Natural killer cell (primary cell): ENCODE measurements at regions not wholly inside any gene's neighbourhood (a gene's known extent, or its start where the extent isn't known, plus 50 kb on each side); places are given as distances from the start of the nearest gene placed in this dataset.

ENCODE experiments used
- ATAC-seq, 3 donors: fragments of 150-1000 bp in 2 of 3; fragments of 200-7000 bp in 1 of 3; cut with Tn5 transposase; 1 replicate in 1 of 3; 2 replicates in 2 of 3; pipeline ENCODE4 v1.10.0; 2021; ENCODE audit warnings: mild to moderate bottlenecking in 2 of 3, moderate library complexity in 2 of 3
- DNase-seq, 2 donors: peaks; one replicate each; pipeline versions ENCODE4 v3.0.0 to v3.0.0-alpha.2; 2013 to 2021; ENCODE audit warnings: mixed read lengths in 1 of 2
- H3K27ac ChIP-seq: one replicate; pipeline ENCODE4 v1.5.1; 2013; ENCODE audit warnings: mild to moderate bottlenecking, low read length
- H3K27me3 ChIP-seq: one replicate; pipeline ENCODE4 v1.6.1; 2013; ENCODE audit warnings: low read length; ENCODE audit not compliant: control insufficient read depth, insufficient read depth
- H3K36me3 ChIP-seq: one replicate; pipeline ENCODE4 v1.6.1; 2013; ENCODE audit warnings: low read length; ENCODE audit not compliant: control insufficient read depth, insufficient read depth
- H3K4me1 ChIP-seq: one replicate; pipeline ENCODE4 v1.6.1; 2013; ENCODE audit warnings: low read length; ENCODE audit not compliant: control insufficient read depth, insufficient read depth
- H3K4me3 ChIP-seq: one replicate; pipeline ENCODE4 v1.5.1; 2013; ENCODE audit warnings: low read length
- H3K9me3 ChIP-seq: one replicate; pipeline ENCODE4 v1.6.1; 2013; ENCODE audit warnings: low read length; ENCODE audit not compliant: control insufficient read depth, insufficient read depth
- H3K27ac Mint-ChIP-seq, 2 donors: one replicate each; pipeline ENCODE4 v1.8.0; 2022; ENCODE audit warnings: mild to moderate bottlenecking in 2 of 2, mixed read lengths in 2 of 2, moderate library complexity in 1 of 2
- H3K27me3 Mint-ChIP-seq, 2 donors: one replicate each; pipeline ENCODE4 v1.8.0; 2022; ENCODE audit warnings: low read depth in 2 of 2, mixed read lengths in 2 of 2
- H3K36me3 Mint-ChIP-seq: one replicate; pipeline ENCODE4 v1.8.0; 2022; ENCODE audit warnings: mixed read lengths
- H3K4me1 Mint-ChIP-seq, 2 donors: one replicate each; pipeline ENCODE4 v1.8.0; 2022; ENCODE audit warnings: mixed read lengths in 2 of 2
- H3K4me3 Mint-ChIP-seq: one replicate; pipeline ENCODE4 v1.8.0; 2022; ENCODE audit warnings: mild to moderate bottlenecking, moderate library complexity, mixed read lengths
- H3K9me3 Mint-ChIP-seq, 2 donors: one replicate each; pipeline ENCODE4 v1.8.0; 2022; ENCODE audit warnings: mixed read lengths in 2 of 2
- WGBS: methylation state at CpG from one replicate; pipeline ENCODE4 v1.1.7; 2013; ENCODE audit warnings: missing lambda C conversion rate; ENCODE audit not compliant: insufficient coverage; 5-methylcytosine and 5-hydroxymethylcytosine counted together
- intact Hi-C: fragments of 100-400 bp; cut with micrococcal nuclease; formaldehyde crosslinking; loops from one replicate; pipeline ENCODE4 v1.14.2; 2022
- TF ChIP-seq, protein P1 (sequence below): fragments of 200-600 bp; IDR thresholded peaks from one replicate; pipeline ENCODE4 v1.8.0; 2022; ENCODE audit warnings: antibody characterized with exemption

DNA sequence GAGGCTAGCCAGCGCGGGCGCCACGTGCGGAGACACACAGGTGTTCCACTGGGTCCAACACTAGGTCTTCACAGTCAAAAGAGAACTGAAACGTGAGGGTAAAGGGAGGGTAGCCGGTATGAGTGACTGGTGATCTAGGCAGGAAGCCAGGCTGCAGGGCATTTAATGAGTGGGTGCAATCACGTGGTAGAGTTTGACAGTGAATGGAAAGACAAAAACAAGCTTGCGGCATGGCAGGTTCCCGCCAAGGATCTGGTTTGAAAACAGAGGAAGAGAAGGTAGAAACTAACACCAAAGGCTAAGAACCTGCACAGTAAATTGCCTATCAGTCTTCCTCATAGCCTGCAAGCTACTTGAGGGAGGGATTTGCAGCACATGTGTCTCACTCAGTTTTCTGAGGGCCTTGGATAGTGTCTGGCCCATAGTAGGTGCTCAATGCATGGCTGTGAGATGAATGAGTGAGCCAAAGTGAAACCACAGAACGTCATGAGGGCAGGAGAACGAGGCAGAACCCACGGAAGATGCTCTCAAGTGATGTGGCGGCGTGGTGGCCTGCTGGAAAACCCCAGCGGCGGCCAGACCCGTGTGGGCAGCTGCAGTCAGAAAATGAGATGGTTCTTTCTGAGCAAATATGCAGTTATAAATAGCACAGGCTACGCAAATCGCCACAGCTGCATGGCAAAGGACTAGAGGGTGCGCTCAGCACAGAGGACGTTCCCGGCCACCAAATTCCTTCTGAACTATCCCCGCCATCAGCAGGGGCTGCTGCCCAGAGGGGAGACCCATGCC lies 183.6 kb upstream of the NFE2L3 start:
- Mint-ChIP-seq H3K4me3 (no peak overlapping the region), H3K4me1 (peaks cover 10 to 14% of the 10 kb centered on the region in 2 donors), H3K36me3 (no peaks in the 10 kb centered on the region), H3K27me3 (peaks cover 48 to 76% of the 10 kb centered on the region in 2 donors), H3K9me3 (no peaks in the 10 kb centered on the region), H3K27ac (no peak overlapping the region)
- peaks cover 21% of the 10 kb centered on the region for H3K27me3 ChIP-seq
- peak; percentile 47 to 85 (median 53) for ATAC-seq
- H3K4me3 ChIP-seq: no peak overlapping the region
- H3K4me1 ChIP-seq: peaks cover 20% of the 10 kb centered on the region
- DNase-seq: peak in 1 of 2 donors; percentile 55
- H3K9me3 ChIP-seq: no peaks in the 10 kb centered on the region
- TF ChIP-seq, protein P1, sequence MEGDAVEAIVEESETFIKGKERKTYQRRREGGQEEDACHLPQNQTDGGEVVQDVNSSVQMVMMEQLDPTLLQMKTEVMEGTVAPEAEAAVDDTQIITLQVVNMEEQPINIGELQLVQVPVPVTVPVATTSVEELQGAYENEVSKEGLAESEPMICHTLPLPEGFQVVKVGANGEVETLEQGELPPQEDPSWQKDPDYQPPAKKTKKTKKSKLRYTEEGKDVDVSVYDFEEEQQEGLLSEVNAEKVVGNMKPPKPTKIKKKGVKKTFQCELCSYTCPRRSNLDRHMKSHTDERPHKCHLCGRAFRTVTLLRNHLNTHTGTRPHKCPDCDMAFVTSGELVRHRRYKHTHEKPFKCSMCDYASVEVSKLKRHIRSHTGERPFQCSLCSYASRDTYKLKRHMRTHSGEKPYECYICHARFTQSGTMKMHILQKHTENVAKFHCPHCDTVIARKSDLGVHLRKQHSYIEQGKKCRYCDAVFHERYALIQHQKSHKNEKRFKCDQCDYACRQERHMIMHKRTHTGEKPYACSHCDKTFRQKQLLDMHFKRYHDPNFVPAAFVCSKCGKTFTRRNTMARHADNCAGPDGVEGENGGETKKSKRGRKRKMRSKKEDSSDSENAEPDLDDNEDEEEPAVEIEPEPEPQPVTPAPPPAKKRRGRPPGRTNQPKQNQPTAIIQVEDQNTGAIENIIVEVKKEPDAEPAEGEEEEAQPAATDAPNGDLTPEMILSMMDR: no peak
- 33% methylated on average over 24 of the region's 24 CpGs for WGBS
- no peaks in the 10 kb centered on the region for H3K36me3 ChIP-seq
- H3K27ac ChIP-seq: no peak overlapping the region
- intact Hi-C loops: no loop called here

DNA sequence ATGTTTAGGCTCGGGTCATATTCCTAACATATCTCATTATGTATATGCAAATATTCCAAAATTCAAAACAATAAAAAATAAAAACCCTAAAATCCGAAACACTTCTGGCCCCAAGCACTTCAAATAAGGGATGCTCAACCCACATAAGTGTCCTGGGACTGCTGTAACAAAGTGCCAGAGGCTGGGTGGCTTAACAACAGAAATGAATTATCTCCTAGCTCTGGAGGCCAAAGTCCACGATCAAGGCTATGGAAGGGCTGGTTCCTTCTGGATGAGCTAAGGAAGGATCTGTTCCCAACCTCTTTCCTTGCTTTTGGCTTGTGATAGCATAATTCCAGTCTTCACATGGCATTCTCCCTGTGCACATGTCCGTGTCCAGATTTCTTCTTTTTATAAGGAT lies 181.6 kb upstream of the NFE2L3 start:
- no peak overlapping the region for H3K27ac ChIP-seq
- WGBS: 94% methylated on average over 4 of the region's 4 CpGs
- no peak for DNase-seq
- intact Hi-C loops: no loop called here
- peaks cover 20% of the 10 kb centered on the region for H3K4me1 ChIP-seq
- Mint-ChIP-seq H3K4me1 (peaks cover 10 to 14% of the 10 kb centered on the region in 2 donors), H3K27me3 (peaks cover 38 to 70% of the 10 kb centered on the region in 2 donors), H3K4me3 (no peak overlapping the region), H3K36me3 (no peaks in the 10 kb centered on the region), H3K27ac (no peak overlapping the region), H3K9me3 (no peaks in the 10 kb centered on the region)
- H3K9me3 ChIP-seq: no peaks in the 10 kb centered on the region
- H3K4me3 ChIP-seq: no peak overlapping the region
- TF ChIP-seq, protein P1: no peak
- no peak for ATAC-seq
- H3K36me3 ChIP-seq: no peaks in the 10 kb centered on the region
- peaks cover 19% of the 10 kb centered on the region for H3K27me3 ChIP-seq

DNA sequence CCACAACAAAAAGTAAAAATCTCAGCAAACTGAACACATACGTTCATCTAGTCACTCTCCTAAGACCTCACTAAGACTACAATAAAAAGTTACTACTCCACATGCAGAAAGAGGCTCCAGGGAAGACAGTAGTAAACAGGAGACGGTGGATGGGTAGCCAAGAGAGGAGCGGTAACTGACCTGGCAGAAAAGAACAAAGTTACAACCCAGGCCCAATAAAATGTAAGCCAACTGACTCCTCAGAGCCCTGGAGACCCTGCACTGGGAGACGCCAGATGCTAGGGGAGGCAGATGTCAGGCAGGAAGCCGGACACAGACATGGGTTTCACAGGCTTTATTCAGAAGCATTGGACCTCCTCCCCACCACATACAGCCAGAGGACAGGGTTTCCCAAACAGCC lies 181.1 kb upstream of the NFE2L3 start:
- H3K9me3 Mint-ChIP-seq: no peaks in the 10 kb centered on the region

More for the DNA sequence above, 181.1 kb upstream of the NFE2L3 start:
- Mint-ChIP-seq H3K4me1 (peaks cover 10 to 14% of the 10 kb centered on the region in 2 donors), H3K36me3 (no peaks in the 10 kb centered on the region), H3K4me3 (no peak overlapping the region), H3K27ac (no peak overlapping the region), H3K27me3 (peaks cover 33 to 65% of the 10 kb centered on the region in 2 donors)
- Histone ChIP-seq H3K9me3 (no peaks in the 10 kb centered on the region), H3K27ac (no peak overlapping the region), H3K4me1 (peaks cover 20% of the 10 kb centered on the region), H3K4me3 (no peak overlapping the region), H3K36me3 (no peaks in the 10 kb centered on the region), H3K27me3 (peaks cover 15% of the 10 kb centered on the region)
- ATAC-seq: no peak
- DNase-seq: no peak
- TF ChIP-seq, protein P1: no peak
- WGBS: 91% methylated on average over 5 of the region's 5 CpGs
- intact Hi-C loops: no loop called here
